ENCODE measurements at regions not wholly inside any gene's neighbourhood (a gene's known extent, or its start where the extent isn't known, plus 50 kb on each side); places are given as distances from the start of the nearest gene placed in this dataset.

- WGBS (ENCODE audit: low lambda C conversion rate, missing lambda C conversion rate), result 96% methylated on average over 3 of the region's 3 CpGs
These were observed 464.6 kb downstream of the MTX2 start for GRCh38 chr2:176733698-176734430.

GRCh38 chr2:176734868-176735267 lies 465.6 kb downstream of the MTX2 start:
- Histone ChIP-seq H3K4me3 (no peak overlapping the region), H3K27ac (no peak overlapping the region), H3K36me3 (replicated peaks; ENCODE audit: insufficient read depth, low read depth) (no peaks in the 10 kb centered on the region), H3K27me3 (no peaks in the 10 kb centered on the region), H3K9me3 (ENCODE audit: low read depth) (no peaks in the 10 kb centered on the region), H2AFZ (no peak overlapping the region), H3K79me2 (no peaks in the 10 kb centered on the region), H3K4me1 (ENCODE audit: insufficient read depth) (no peaks in the 10 kb centered on the region), H3K4me2 (no peak overlapping the region), H4K20me1 (ENCODE audit: insufficient read depth, poor library complexity, severe bottlenecking) (no peaks in the 10 kb centered on the region), H3K9me2 (replicated peaks; ENCODE audit: insufficient read depth) (no peaks in the 10 kb centered on the region)
- 95% methylated on average over 5 of the region's 5 CpGs for WGBS (ENCODE audit: low lambda C conversion rate, missing lambda C conversion rate)
- TF ChIP-seq EZH2 (IDR thresholded peaks at IDR 0.05; ENCODE audit: borderline replicate concordance) (no peak), CTCF (IDR thresholded peaks at IDR 0.05; ENCODE audit: poor library complexity) (no peak), EZH2phosphoT487 (IDR thresholded peaks at IDR 0.05; ENCODE audit: low read depth, severe bottlenecking, unreplicated experiment) (no peak)
- DNase-seq (ENCODE audit: low spot score), result no peak

More at GRCh38 chr2:176733698-176734430, 464.6 kb downstream of the MTX2 start:
- Histone ChIP-seq H3K9me3 (ENCODE audit: low read depth) (no peaks in the 10 kb centered on the region), H3K27me3 (no peaks in the 10 kb centered on the region), H4K20me1 (ENCODE audit: insufficient read depth, poor library complexity, severe bottlenecking) (no peaks in the 10 kb centered on the region), H3K4me1 (ENCODE audit: insufficient read depth) (no peaks in the 10 kb centered on the region), H3K9me2 (replicated peaks; ENCODE audit: insufficient read depth) (no peaks in the 10 kb centered on the region), H3K4me2 (no peak overlapping the region), H3K4me3 (no peak overlapping the region), H3K27ac (no peak overlapping the region), H3K79me2 (no peaks in the 10 kb centered on the region), H3K36me3 (replicated peaks; ENCODE audit: insufficient read depth, low read depth) (no peaks in the 10 kb centered on the region), H2AFZ (no peak overlapping the region)
- TF ChIP-seq CTCF (IDR thresholded peaks at IDR 0.05; ENCODE audit: poor library complexity) (no peak), EZH2 (IDR thresholded peaks at IDR 0.05; ENCODE audit: borderline replicate concordance) (no peak), EZH2phosphoT487 (IDR thresholded peaks at IDR 0.05; ENCODE audit: low read depth, severe bottlenecking, unreplicated experiment) (no peak)
- no peak for DNase-seq (ENCODE audit: low spot score)

- Histone ChIP-seq H3K9me3 (ENCODE audit: low read depth) (no peaks in the 10 kb centered on the region), H3K4me3 (no peak overlapping the region), H3K36me3 (replicated peaks; ENCODE audit: insufficient read depth, low read depth) (no peaks in the 10 kb centered on the region), H3K79me2 (no peaks in the 10 kb centered on the region), H3K4me2 (no peak overlapping the region), H4K20me1 (ENCODE audit: insufficient read depth, poor library complexity, severe bottlenecking) (no peaks in the 10 kb centered on the region), H3K27me3 (no peaks in the 10 kb centered on the region), H3K9me2 (replicated peaks; ENCODE audit: insufficient read depth) (no peaks in the 10 kb centered on the region), H3K4me1 (ENCODE audit: insufficient read depth) (no peaks in the 10 kb centered on the region), H3K27ac (no peak overlapping the region), H2AFZ (no peak overlapping the region)
- 91% methylated on average over 1 of the region's 1 CpG for WGBS (ENCODE audit: low lambda C conversion rate, missing lambda C conversion rate)
- DNase-seq (ENCODE audit: low spot score), result no peak
- TF ChIP-seq EZH2phosphoT487 (IDR thresholded peaks at IDR 0.05; ENCODE audit: low read depth, severe bottlenecking, unreplicated experiment) (no peak), EZH2 (IDR thresholded peaks at IDR 0.05; ENCODE audit: borderline replicate concordance) (no peak), CTCF (IDR thresholded peaks at IDR 0.05; ENCODE audit: poor library complexity) (no peak)
These were observed 470.3 kb upstream of the HNRNPA3 start for GRCh38 chr2:176742271-176742670.
